ENCODE measurements at regions not wholly inside any gene's neighbourhood (a gene's known extent, or its start where the extent isn't known, plus 50 kb on each side); places are given as distances from the start of the nearest gene placed in this dataset.

GRCh38 chr16:9518581-9518980, 427.1 kb downstream of the HAPSTR1 start:
- TF ChIP-seq CTCF (IDR thresholded peaks at IDR 0.05), result no peak
- TF ChIP-seq POLR2A (IDR thresholded peaks at IDR 0.05), result no peak

All from uterus (tissue), 2 donors.